WTC11 (cell line): ENCODE measurements at regions not wholly inside any gene's neighbourhood (a gene's known extent, or its start where the extent isn't known, plus 50 kb on each side); places are given as distances from the start of the nearest gene placed in this dataset.

Experiments
- CBFB ChIP-seq: sonication (generic); formaldehyde crosslinking; IDR thresholded peaks from 2 replicates; pipeline ENCODE4 v1.8.1; 2022; ENCODE audit warnings: mild to moderate bottlenecking, low read depth, missing genetic modification reagents
- ESRRA ChIP-seq: sonication (generic); formaldehyde crosslinking; IDR thresholded peaks from 2 replicates; pipeline ENCODE4 v1.8.1; 2022; ENCODE audit warnings: mild to moderate bottlenecking, missing genetic modification reagents, borderline replicate concordance
- FOXJ3 ChIP-seq: sonication (generic); formaldehyde crosslinking; IDR thresholded peaks from 2 replicates; pipeline ENCODE4 v1.9.0; 2021; ENCODE audit warnings: missing genetic modification reagents, mild to moderate bottlenecking, borderline replicate concordance
- FOXK1 ChIP-seq: sonication (generic); formaldehyde crosslinking; IDR thresholded peaks from 2 replicates; pipeline ENCODE4 v1.8.0; 2022; ENCODE audit warnings: mild to moderate bottlenecking, moderate library complexity, missing genetic modification reagents
- JUN ChIP-seq: sonication (generic); formaldehyde crosslinking; IDR thresholded peaks from 2 replicates; pipeline ENCODE4 v1.8.0; 2023; ENCODE audit warnings: mild to moderate bottlenecking, missing genetic modification reagents
- MYBL2 ChIP-seq: sonication (generic); formaldehyde crosslinking; IDR thresholded peaks from 2 replicates; pipeline ENCODE4 v1.8.1; 2023; ENCODE audit warnings: mild to moderate bottlenecking, moderate library complexity, missing genetic modification reagents
- RELA ChIP-seq: sonication (generic); formaldehyde crosslinking; IDR thresholded peaks from 2 replicates; pipeline ENCODE4 v1.8.1; 2022; ENCODE audit warnings: missing genetic modification reagents, mild to moderate bottlenecking, borderline replicate concordance
- SP1 ChIP-seq: sonication (generic); formaldehyde crosslinking; conservative IDR thresholded peaks from 2 replicates; pipeline ENCODE4 v1.8.1; 2022; ENCODE audit warnings: missing genetic modification reagents
- TEAD4 ChIP-seq: sonication (generic); formaldehyde crosslinking; IDR thresholded peaks from 2 replicates; pipeline ENCODE4 v1.8.0; 2022; ENCODE audit warnings: mild to moderate bottlenecking, missing genetic modification reagents
- TF ChIP-seq, protein P1 (sequence below): fragments of 200-600 bp; IDR thresholded peaks from 2 replicates; pipeline ENCODE4 v1.8.0; 2022; ENCODE audit warnings: antibody characterized with exemption
- TF ChIP-seq, protein P2 (sequence below): sonication (generic); formaldehyde crosslinking; IDR thresholded peaks from 2 replicates; pipeline ENCODE4 v1.8.1; 2023; ENCODE audit warnings: mild to moderate bottlenecking, missing genetic modification reagents, moderate library complexity

DNA sequence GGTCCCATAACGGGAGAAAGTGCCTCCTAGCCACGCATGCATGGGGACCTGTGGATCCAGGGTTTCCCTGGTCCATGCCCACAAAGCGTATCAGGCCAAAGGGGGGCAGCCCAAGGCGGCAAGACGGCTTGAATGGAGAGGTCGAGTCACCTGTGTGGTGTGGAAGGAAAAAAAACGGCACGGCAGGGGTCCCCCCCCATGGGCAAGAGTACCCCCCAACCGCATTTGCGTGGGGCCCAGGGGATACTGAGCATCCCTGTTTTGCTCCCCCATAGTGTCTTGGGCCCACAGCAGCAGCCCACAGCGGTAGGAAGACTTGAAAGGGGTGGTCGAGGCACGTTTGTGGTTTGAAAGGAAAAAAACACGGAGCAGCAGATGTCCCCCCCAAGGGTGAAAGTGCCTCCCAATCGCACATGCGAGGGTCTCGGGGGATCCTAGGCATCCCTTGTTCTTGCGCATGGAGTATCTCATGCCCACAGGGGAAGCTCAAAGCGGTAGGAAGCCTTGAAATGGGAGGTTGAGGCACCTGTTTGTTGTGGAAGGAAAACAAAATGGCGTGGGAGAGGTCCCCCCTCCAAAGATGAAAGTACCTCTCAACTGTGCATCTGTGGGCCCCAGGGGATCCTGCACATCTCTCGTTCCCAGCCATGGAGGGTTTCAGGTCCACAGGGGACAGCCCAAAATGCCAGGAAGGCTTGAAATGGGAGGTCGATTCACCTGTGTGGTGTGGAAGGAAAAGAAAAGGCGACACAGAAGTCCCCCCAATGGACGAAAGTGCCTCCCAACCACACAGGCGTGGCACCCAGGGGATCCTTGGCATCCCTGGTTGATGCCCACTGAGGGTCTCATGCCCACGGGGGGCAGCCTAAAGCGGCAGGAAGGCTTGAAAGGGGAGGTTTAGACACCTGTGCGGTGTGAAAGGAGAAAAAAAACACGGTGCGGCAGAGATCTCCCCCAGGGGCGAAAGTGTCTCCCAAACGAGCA lies 577.5 kb downstream of the ALG10 start:
- TF ChIP-seq TEAD4 (CRISPR knock-in tag) (no peak), RELA (no peak), CBFB (CRISPR knock-in tag) (no peak), FOXJ3 (CRISPR knock-in tag) (no peak), JUN (no peak), ESRRA (no peak), FOXK1 (no peak), SP1 (no peak), MYBL2 (CRISPR knock-in tag) (no peak)
- TF ChIP-seq, protein P1, sequence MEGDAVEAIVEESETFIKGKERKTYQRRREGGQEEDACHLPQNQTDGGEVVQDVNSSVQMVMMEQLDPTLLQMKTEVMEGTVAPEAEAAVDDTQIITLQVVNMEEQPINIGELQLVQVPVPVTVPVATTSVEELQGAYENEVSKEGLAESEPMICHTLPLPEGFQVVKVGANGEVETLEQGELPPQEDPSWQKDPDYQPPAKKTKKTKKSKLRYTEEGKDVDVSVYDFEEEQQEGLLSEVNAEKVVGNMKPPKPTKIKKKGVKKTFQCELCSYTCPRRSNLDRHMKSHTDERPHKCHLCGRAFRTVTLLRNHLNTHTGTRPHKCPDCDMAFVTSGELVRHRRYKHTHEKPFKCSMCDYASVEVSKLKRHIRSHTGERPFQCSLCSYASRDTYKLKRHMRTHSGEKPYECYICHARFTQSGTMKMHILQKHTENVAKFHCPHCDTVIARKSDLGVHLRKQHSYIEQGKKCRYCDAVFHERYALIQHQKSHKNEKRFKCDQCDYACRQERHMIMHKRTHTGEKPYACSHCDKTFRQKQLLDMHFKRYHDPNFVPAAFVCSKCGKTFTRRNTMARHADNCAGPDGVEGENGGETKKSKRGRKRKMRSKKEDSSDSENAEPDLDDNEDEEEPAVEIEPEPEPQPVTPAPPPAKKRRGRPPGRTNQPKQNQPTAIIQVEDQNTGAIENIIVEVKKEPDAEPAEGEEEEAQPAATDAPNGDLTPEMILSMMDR, result no peak
- TF ChIP-seq, protein P2, sequence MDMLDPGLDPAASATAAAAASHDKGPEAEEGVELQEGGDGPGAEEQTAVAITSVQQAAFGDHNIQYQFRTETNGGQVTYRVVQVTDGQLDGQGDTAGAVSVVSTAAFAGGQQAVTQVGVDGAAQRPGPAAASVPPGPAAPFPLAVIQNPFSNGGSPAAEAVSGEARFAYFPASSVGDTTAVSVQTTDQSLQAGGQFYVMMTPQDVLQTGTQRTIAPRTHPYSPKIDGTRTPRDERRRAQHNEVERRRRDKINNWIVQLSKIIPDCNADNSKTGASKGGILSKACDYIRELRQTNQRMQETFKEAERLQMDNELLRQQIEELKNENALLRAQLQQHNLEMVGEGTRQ (CRISPR knock-in tag), result no peak
